Inflammatory macrophage (primary cell): ENCODE measurements at regions not wholly inside any gene's neighbourhood (a gene's known extent, or its start where the extent isn't known, plus 50 kb on each side); places are given as distances from the start of the nearest gene placed in this dataset.
A peak's percentile ranks its signal among the peaks of the same experiment; 100 is the strongest.
"Not testable (repeated sequence)": the region's sequence is repeated elsewhere in the genome, so short reads cannot be mapped to it uniquely, and the experiment has no call there.

Source experiments
- DNase-seq, 2 donors: peaks; one replicate each; pipeline ENCODE4 v3.0.0-alpha.2; 2020 to 2022

DNA sequence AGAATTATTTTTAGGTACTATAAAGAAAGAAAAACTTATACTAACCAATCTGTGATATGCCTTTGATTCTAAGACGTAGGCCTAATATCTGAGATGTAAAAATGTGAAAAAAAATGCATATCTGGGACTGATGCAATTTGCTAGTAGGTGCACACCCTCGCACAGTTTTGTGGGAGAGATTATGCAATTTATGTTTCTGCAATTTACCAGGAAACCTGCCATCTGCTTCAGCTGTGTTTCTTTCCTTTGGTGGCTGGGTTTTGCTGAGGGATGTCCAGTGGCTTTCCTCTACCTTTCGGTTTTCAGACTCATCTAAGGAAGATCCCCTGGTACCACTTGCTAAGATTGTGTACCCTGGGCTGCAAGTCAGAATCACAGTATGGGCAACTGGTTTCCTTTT lies 186.9 kb downstream of the ZFP64 start:
- peak; percentile 39 to 56 for DNase-seq

DNA sequence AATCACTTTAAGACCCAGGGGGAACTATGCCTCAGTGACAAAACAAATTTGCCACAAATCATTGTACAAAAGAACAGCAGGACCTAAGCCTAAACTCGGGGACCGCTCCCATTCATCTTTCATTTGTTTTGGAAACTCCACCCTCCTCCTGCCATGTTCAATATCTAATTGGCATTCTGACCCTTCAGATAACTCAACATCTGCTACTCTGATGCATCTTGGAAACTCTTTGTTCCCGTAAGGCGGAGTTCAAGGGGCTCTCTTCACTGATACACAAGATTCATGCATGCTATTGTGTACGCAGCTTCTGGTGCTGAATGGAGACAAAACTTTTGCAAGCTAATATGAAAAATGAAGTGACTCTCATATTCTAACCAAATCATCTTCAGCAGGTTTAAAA lies 187.6 kb downstream of the ZFP64 start:
- DNase-seq, result no peak

GRCh38 chr20:52003415-52003814 lies 188.2 kb downstream of the ZFP64 start:
- no peak for DNase-seq

- no peak for DNase-seq
These were observed 189.4 kb downstream of the ZFP64 start for GRCh38 chr20:52001999-52002666.

DNA sequence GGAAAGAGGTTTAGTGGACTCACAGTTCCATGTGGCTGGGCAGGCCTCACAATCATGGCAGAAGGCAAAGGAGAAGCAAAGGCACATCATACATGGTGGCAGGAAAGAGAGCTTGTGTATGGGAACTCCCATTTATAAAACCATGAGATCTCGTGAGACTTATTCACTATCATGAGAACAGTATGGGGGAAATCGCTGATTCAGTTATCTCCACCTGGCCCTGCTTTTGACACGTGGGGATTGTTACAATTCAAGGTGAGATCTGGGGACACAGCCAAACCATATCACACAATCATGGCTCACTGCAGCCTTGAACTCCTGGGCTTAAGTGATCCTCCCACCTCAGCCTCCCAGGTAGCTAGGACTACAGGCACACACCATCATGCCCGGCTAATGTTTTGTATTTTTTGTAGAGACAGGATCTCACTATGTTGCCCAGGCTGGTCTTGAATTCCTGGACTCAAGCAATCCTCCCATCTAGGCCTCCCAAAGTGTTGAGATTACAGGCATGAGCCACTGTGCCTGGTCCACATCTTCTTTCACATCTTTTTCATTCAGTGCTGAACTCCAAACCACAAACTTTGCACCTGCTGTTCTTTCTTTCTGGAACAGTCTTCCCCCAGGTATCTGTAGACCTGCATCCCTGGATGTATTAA lies 194.2 kb downstream of the ZFP64 start:
- not testable (repeated sequence) for DNase-seq

DNA sequence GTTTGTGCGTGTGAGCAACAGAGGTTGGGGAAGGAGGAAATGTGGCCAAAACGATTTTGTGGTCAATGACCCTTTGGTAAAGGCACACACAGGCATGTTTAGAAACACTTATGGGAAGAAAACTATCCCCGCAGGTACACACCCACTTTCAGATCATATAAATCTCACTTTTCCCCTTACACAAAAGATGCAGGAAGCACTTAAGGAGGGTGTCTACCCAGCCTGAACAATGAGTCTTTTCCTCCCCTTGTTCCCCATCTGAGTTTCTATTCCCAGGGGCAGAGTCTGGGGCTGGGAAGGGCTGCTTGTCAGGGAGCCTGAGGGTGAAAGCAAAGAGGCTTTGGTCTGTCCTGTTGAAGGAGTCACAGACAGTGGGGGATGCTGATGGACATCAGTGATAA lies 193.2 kb upstream of the SALL4 start:
- no peak for DNase-seq

DNA sequence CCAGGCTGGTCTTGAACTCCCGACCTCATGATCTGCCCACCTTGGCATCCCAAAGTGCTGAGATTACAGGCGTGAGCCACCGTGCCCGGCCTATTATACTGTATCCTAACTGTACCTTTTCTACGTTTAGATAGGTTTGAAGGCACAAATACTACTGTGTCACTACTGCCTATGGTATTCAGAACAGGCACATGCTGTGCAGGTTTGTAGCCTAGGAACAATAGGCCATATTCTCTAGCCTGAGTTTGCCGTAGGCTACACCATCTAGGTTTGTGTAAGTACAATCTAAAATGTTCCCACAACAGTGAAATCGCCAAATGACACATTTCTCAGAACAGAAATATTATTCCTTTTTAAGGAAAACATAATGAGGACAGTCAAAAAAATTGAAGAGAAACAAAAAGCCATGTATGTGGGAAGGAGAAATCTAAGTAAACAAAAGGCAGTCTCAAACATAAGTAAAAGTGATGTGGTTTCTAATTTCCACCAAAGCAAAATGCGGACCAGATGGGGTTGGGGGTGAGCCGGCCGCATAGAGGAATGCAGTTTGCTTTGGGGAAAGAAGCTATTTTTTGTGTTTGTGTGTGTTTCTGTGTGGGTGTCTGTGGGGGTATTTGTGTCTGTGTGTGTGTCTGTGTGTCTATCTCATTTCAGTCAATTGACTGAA lies 192.6 kb upstream of the SALL4 start:
- DNase-seq, result no peak

- DNase-seq, result no peak
These were observed 185.5 kb upstream of the SALL4 start for GRCh38 chr20:51987812-51988211.

DNA sequence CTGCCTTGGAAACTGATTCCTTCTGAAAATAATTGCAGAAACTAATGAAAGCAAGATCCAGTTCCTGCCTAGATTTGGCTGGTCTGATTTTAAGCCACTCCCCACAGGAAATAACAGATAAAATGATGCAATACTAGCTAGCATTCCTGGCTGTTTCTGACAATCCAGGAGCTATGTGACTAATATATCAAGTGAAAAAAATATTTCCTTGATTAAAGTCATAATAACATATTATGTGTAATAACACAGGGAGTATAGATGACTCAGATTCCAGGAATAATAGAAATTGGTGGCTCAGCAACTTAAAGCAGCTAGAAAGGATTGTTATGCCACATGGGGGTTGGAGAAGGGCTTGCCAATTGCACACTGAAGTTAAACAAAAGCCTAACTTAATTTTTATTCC lies 182.7 kb upstream of the SALL4 start:
- peak; percentile 10 to 18 for DNase-seq

DNA sequence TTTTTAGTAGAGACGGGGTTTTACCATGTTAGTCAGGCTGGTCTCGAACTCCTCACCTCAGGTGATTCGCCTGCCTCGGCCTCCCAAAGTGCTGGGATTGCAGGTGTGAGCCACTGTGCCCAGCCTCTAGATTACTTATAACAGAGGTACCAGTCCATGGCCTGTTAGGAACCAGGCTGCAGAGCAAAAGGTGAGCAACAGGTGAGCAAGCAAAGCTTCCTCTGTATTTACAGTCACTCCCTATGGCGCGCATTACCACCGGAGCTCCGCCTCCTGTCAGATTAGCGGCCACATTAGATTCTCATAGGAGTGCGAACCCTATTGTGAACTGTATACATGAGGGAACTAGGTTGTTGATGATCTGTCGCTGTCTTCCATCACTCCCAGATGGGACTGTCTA lies 178.0 kb upstream of the SALL4 start:
- no peak for DNase-seq

DNA sequence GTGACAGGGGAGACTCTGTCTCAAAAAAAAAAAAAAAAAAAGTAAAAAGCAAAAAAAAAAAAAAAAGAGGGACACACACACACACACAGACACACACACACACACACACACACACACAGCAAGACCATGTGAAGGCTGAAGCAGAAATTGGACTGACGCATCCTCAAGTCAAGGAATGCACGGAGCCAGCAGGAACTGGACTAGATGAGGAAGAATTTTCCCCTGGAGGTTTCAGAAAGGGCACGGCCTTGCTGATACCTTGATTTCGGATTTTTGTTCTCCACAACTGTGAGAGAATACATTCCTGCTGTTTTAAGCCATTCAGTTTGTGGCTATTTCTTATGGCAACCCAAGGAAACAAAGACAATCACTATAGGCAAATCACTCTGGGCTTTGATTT lies 176.9 kb upstream of the SALL4 start:
- no peak for DNase-seq

DNA sequence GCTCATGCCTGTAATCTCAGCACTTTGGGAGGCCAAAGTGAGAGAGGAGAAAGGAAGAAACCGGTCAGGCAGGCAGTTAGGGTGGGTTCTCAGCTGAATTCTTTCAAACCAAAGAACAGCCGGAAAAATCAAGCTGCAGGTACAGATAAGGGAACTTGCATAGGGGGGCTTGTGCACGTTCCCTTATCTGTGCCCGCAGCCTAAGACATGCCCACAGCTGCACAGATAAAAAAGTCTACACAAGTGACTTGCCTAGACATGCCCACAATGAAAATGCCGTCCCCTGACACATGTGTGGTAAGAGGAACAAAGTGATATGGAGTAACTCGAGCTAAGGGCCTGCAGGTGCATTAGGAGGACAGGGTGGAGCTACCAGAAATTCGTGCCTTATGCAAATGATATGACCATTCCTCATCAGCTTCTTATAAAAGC lies 175.8 kb upstream of the SALL4 start:
- DNase-seq, result no peak

DNA sequence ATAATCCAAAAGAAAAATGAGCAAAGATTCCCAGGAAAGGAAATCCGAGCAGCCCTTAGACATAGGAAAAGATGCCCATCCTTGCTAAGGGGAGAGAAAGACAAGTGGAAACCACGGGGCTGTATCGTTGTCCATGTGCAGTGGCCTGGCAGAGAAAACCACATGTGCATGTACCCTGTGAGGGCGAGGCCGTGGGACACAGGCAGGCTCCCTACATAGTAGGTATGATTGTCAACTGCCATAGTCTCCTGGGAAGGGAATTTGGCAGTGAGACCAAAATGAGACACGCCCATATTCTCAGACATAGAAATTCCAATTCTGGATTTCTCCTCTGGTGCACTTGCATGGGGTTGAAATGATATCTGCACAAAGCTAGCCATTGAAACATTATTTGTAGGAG lies 169.7 kb upstream of the SALL4 start:
- DNase-seq, result no peak

DNA sequence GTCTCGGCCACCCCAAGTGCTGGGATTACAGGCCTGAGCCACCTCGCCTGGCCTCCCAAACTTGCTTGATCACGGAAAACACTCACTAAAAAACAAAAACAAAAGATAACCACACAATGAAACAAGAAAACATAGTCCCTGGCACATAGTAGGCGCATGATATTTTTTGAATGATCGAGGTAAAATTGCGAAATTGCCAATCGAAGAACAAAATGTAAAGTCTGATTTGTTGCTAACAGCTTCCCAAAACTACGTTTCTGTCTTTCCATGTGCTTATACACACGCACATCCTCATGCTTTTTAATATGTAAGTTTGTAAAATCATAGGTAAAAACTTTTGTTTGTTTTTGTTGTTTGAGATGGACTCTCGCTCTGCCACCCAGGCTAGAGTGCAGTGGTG lies 168.5 kb upstream of the SALL4 start:
- DNase-seq, result no peak

DNA sequence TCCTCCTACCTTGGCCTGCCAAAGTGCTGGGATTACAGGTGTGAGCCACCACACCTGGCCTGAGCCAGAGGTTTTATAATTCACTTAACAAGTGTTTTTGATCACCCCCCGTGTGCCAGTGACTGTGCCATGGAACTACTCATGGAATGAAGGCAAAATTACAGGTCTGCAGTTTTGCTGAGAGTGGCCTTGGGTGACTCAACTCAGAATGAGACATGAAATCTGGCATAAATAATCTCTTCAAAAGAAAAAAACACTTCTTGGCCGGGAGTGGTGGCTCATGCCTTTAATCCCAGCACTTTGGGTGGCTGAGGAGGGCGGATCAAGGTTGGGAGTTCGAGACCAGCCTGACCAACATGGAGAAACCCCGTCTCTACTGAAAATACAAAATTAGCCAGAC lies 166.9 kb upstream of the SALL4 start:
- no peak for DNase-seq

- DNase-seq, result no peak
These were observed 165.8 kb upstream of the SALL4 start for GRCh38 chr20:51968151-51968550.

DNA sequence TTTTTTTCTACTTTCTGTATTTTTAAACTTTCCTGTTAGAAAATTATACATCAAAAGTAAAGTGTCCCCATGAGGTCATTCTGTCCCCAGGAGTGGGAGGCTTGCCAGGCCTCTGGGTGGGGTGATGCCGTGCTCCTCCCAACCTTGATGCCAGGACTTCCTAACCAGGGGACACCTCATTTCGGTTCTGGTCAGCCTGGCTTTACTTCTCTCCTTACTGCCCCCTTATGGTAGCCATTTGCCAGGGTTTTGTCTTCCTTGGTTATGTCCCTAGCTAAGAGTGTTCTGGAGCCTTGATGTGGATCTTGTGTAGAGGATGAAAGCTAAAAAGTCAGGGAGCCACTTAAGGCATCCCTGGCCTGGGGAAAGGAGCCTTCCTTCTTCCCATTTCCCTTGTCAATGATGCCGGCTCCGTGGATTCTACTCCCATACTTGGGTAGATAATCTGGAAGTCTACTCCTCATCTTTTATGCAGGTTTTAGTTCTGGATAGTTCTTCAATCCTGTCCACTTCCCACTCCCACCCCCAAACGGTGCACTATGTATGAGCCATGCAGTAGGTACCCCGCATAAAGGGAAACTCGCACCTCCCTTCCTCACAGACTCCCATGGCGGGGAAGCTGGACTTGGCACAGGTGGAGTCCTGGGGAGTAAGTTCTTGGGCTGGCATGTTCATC lies 164.1 kb upstream of the SALL4 start:
- peak; percentile 47 to 66 for DNase-seq

DNA sequence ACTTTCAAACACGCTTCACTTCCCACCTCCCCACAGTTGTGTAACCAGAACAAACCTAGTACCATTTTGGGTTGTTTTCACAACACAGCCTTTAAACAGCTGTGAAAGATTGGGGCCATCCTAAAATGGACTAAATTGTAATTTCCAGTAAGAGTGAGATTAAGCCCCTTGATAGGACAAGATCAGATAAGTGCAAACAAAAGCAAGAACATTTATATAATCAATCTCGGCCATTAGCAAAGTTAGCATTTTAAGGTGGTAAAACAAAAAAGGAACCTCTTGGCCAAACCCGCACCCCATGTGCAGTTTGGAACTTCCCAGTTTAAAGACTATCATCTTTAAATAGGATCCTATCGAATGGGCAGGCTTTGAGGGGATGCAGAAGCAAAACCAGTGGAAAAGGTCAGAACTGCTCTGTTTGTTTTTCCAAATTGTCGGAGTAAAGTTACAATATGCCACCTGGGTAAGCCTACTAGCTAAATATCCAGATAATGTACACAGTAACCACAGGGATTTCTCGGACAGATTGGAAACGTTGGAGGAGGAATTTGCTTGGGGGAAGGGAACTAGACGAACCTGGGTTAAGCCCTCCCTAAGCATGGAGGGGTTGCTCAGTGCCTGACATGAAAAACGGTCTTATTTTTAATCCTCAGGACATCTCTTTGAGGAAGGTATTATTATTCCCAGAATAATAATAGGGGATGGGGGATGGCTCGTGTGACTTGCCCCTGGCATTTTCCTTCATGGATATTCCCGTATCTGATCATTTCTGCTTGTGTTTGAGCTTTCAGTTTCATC lies 159.8 kb upstream of the SALL4 start:
- no peak for DNase-seq

- DNase-seq, result no peak
These were observed 157.8 kb upstream of the SALL4 start for GRCh38 chr20:51960047-51960675.

DNA sequence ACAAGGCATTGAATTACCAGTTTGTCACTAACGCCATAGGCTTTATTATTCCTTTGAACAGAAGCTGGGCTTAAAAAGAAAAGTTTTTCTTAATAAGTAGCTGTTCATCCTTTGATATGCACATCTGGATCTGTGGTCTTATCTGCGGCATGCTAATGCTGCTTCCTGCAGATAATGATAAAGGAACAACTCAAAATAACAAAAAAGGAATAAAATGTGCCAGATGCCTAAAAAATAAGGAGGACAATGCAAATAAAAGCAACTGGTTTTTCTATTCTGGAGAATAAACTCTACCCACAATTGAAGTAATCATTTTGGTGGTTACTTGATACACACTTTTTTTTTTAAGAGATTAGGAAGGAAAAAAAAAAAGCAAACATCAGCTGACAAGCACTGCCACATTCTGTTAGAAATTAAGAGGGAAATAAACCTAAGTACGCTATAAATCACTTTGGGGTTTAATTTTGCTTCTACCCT lies 156.8 kb upstream of the SALL4 start:
- no peak for DNase-seq

- no peak for DNase-seq
These were observed 156.1 kb upstream of the SALL4 start for GRCh38 chr20:51958099-51959065.
